Lung (tissue), 11 donors: ENCODE measurements at regions not wholly inside any gene's neighbourhood (a gene's known extent, or its start where the extent isn't known, plus 50 kb on each side); places are given as distances from the start of the nearest gene placed in this dataset.

Source experiments
- ATAC-seq: fragments of 200-7000 bp; cut with Tn5 transposase; one replicate; pipeline ENCODE4 v1.9.1; 2020; ENCODE audit warnings: moderate number of reproducible peaks; ENCODE audit not compliant: insufficient read depth, low FRiP score
- DNase-seq, 3 donors: peaks; one replicate each; pipeline ENCODE4 v3.0.0-alpha.2; 2013 to 2017
- H3K27ac ChIP-seq, 2 donors: one replicate each; pipeline ENCODE4 v1.5.1; 2013; ENCODE audit warnings: mild to moderate bottlenecking in 2 of 2, moderate library complexity in 2 of 2, control low read depth in 1 of 2, inconsistent platforms in 1 of 2, low read depth in 1 of 2, low read length in 1 of 2
- H3K27me3 ChIP-seq, 3 donors: one replicate each; pipeline ENCODE4 v1.5.1; 2013; ENCODE audit warnings: low read length in 2 of 3; ENCODE audit not compliant: control insufficient read depth in 3 of 3, insufficient read depth in 3 of 3
- H3K36me3 ChIP-seq, 4 donors: one replicate each; pipeline ENCODE4 v1.5.1; 2013; ENCODE audit warnings: low read length in 4 of 4, mild to moderate bottlenecking in 1 of 4, moderate library complexity in 1 of 4; ENCODE audit not compliant: control insufficient read depth in 4 of 4, insufficient read depth in 4 of 4
- H3K4me1 ChIP-seq, 5 donors: one replicate each; pipeline ENCODE4 v1.5.1; 2013; ENCODE audit warnings: low read length in 5 of 5, mild to moderate bottlenecking in 2 of 5, moderate library complexity in 1 of 5; ENCODE audit not compliant: control insufficient read depth in 5 of 5, insufficient read depth in 5 of 5
- H3K4me3 ChIP-seq: one replicate; pipeline ENCODE4 v1.5.1; 2013; ENCODE audit warnings: mild to moderate bottlenecking, control low read depth, moderate library complexity
- H3K9ac ChIP-seq, 2 donors: one replicate each; pipeline ENCODE4 v1.5.1; 2013; ENCODE audit warnings: low read length in 2 of 2, control low read depth in 1 of 2; ENCODE audit not compliant: insufficient read depth in 1 of 2
- H3K9me3 ChIP-seq, 4 donors: one replicate each; pipeline ENCODE4 v1.5.1; 2013; ENCODE audit warnings: low read length in 3 of 4, mild to moderate bottlenecking in 1 of 4, moderate library complexity in 1 of 4; ENCODE audit not compliant: control insufficient read depth in 4 of 4, insufficient read depth in 3 of 4
- CTCF ChIP-seq: IDR thresholded peaks from 2 replicates; pipeline ENCODE4 v1.5.1; 2012; ENCODE audit warnings: mild to moderate bottlenecking; ENCODE audit errors: control extremely low read depth, extremely low read depth
- WGBS, 2 donors: extraction: QIAGEN DNeasy Blood & Tissue Kit; methylation state at CpG; one replicate each; pipeline ENCODE4 v1.1.7; 2013; 5-methylcytosine and 5-hydroxymethylcytosine counted together
- donor health status: control.
- donor health status: control.
- donor health status: Bipolar disorder and iron deficiency.
- donor health status: healthy.
- donor health status: DM: yes; HTN: yes; CAD: no.

- no peak for DNase-seq
- Histone ChIP-seq H3K4me1 (no peaks in the 10 kb centered on the region), H3K27ac (no peak overlapping the region), H3K9ac (no peak overlapping the region), H3K9me3 (peaks cover 0 to 2% (median 0%) of the 10 kb centered on the region in 4 donors), H3K27me3 (no peaks in the 10 kb centered on the region), H3K4me3 (no peak overlapping the region), H3K36me3 (no peaks in the 10 kb centered on the region)
- ATAC-seq = no peak
- no peak for TF ChIP-seq CTCF
- 83 to 90% methylated on average over 13 of the region's 13 CpGs for WGBS, 2 donors
Measured at GRCh38 chr11:134630861-134631260, 218.8 kb upstream of the B3GAT1 start.

- TF ChIP-seq CTCF = no peak
- ATAC-seq (no peak), DNase-seq (no peak)
- H3K9me3 ChIP-seq = peaks cover 0 to 6% (median 0%) of the 10 kb centered on the region in 4 donors
- H3K4me3 ChIP-seq = no peak overlapping the region
- no peaks in the 10 kb centered on the region for H3K36me3 ChIP-seq
- H3K27me3 ChIP-seq = no peaks in the 10 kb centered on the region
- no peaks in the 10 kb centered on the region for H3K4me1 ChIP-seq
- no peak overlapping the region for H3K27ac ChIP-seq
- WGBS, 2 donors = 90 to 93% methylated on average over 6 of the region's 6 CpGs
- no peak overlapping the region for H3K9ac ChIP-seq
Measured at GRCh38 chr11:134628426-134628825, 216.4 kb upstream of the B3GAT1 start.

GRCh38 chr11:134626032-134626431, 214.0 kb upstream of the B3GAT1 start:
- Histone ChIP-seq H3K9me3 (peaks cover 0 to 16% (median 0%) of the 10 kb centered on the region in 4 donors), H3K4me3 (no peak overlapping the region), H3K27ac (no peak overlapping the region), H3K9ac (no peak overlapping the region), H3K4me1 (no peaks in the 10 kb centered on the region), H3K27me3 (no peaks in the 10 kb centered on the region), H3K36me3 (no peaks in the 10 kb centered on the region)
- no peak for TF ChIP-seq CTCF
- DNase-seq (peak in 1 of 3 donors; percentile 0), ATAC-seq (no peak)
- 72 to 78% methylated on average over 4 of the region's 4 CpGs for WGBS, 2 donors

- Histone ChIP-seq H3K9ac (no peak overlapping the region), H3K4me3 (no peak overlapping the region), H3K4me1 (no peaks in the 10 kb centered on the region), H3K27ac (no peak overlapping the region), H3K36me3 (no peaks in the 10 kb centered on the region), H3K27me3 (no peaks in the 10 kb centered on the region), H3K9me3 (peaks cover 0 to 16% (median 0%) of the 10 kb centered on the region in 4 donors)
- ATAC-seq = no peak
- TF ChIP-seq CTCF = no peak
- 78 to 90% methylated on average over 3 of the region's 3 CpGs for WGBS, 2 donors
- peak in 1 of 3 donors; percentile 6 for DNase-seq
Measured at GRCh38 chr11:134625631-134626030, 213.6 kb upstream of the B3GAT1 start.
